H1 (cell line): ENCODE measurements at regions not wholly inside any gene's neighbourhood (a gene's known extent, or its start where the extent isn't known, plus 50 kb on each side); places are given as distances from the start of the nearest gene placed in this dataset.
"Not testable (repeated sequence)": the region's sequence is repeated elsewhere in the genome, so short reads cannot be mapped to it uniquely, and the experiment has no call there.

ENCODE experiments used
- CTCF ChIA-PET: fragments of 300-600 bp; sonication (Branson Sonifier 250); formaldehyde crosslinking; loops from one replicate; lab custom pipeline; 2021; ENCODE audit not compliant: partially characterized antibody; lab: Charles Lee
- POLR2A ChIA-PET: fragments of 300-600 bp; sonication (Branson Sonifier 250); formaldehyde crosslinking; loops from one replicate; lab custom pipeline; 2021; ENCODE audit warnings: inconsistent platforms; ENCODE audit not compliant: partially characterized antibody; lab: Charles Lee
- DNase-seq, 2 experiments: peaks; one replicate each; pipeline versions ENCODE4 v3.0.0 to v3.0.0-alpha.2; 2010 to 2022; ENCODE audit warnings: low spot score in 2 of 2, low read depth in 1 of 2, mixed read lengths in 1 of 2
- FAIRE-seq: peaks from 2 replicates; lab custom pipeline; 2011; peaks lifted over from hg19 to GRCh38; lab: Jason Lieb, UNC
- H2AFZ ChIP-seq: 2 replicates; pipeline ENCODE4 v1.8.1; 2012; ENCODE audit warnings: low read length, inconsistent platforms
- H2AK5ac ChIP-seq: 2 replicates; pipeline ENCODE4 v1.6.1; 2013; ENCODE audit warnings: low read depth, low read length
- H2BK120ac ChIP-seq: replicated peaks from 2 replicates; pipeline ENCODE3; 2013; ENCODE audit warnings: low read depth, low read length, inconsistent platforms
- H2BK12ac ChIP-seq: 2 replicates; pipeline ENCODE4 v1.6.1; 2013; ENCODE audit warnings: low read depth, low read length
- H2BK15ac ChIP-seq: 2 replicates; pipeline ENCODE4 v1.6.1; 2013; ENCODE audit warnings: low read length
- H2BK20ac ChIP-seq: 2 replicates; pipeline ENCODE4 v1.6.1; 2013; ENCODE audit warnings: low read length
- H2BK5ac ChIP-seq: 2 replicates; pipeline ENCODE4 v1.6.1; 2013; ENCODE audit warnings: low read depth, low read length
- H3K14ac ChIP-seq: 2 replicates; pipeline ENCODE4 v1.6.1; 2013; ENCODE audit warnings: inconsistent platforms; ENCODE audit not compliant: insufficient read length
- H3K18ac ChIP-seq: 2 replicates; pipeline ENCODE4 v1.6.1; 2013; ENCODE audit warnings: low read length; ENCODE audit errors: extremely low read depth
- H3K23ac ChIP-seq: 2 replicates; pipeline ENCODE4 v1.6.1; 2013; ENCODE audit warnings: inconsistent platforms; ENCODE audit not compliant: insufficient read length
- H3K23me2 ChIP-seq: 2 replicates; pipeline ENCODE4 v1.6.1; 2013; ENCODE audit warnings: low read depth, low read length
- H3K27ac ChIP-seq: 2 replicates; pipeline ENCODE4 v1.6.1; 2011; ENCODE audit warnings: low read depth, low read length, inconsistent platforms
- H3K27me3 ChIP-seq, 4 experiments: replicated peaks in 1 of 4; 1 replicate in 1 of 4; 2 replicates in 3 of 4; pipeline versions ENCODE4 v1.6.1 to v1.8.1; 2011 to 2013; ENCODE audit warnings: low read length in 3 of 4, mild to moderate bottlenecking in 3 of 4, inconsistent platforms in 2 of 4, mixed read lengths in 2 of 4, moderate library complexity in 1 of 4; ENCODE audit not compliant: control insufficient read depth in 3 of 4, insufficient read depth in 3 of 4; ENCODE audit errors: extremely low read depth in 1 of 4
- H3K36me3 ChIP-seq, 4 experiments: 2 replicates each; pipeline versions ENCODE4 v1.6.1 to v1.8.1; 2011 to 2013; ENCODE audit warnings: mild to moderate bottlenecking in 4 of 4, low read length in 3 of 4, moderate library complexity in 2 of 4, control low read depth in 1 of 4, inconsistent platforms in 1 of 4; ENCODE audit not compliant: insufficient read depth in 4 of 4, control insufficient read depth in 2 of 4
- H3K4ac ChIP-seq: replicated peaks from 2 replicates; pipeline ENCODE3; 2013; ENCODE audit warnings: low read length, low read depth, mixed read lengths, inconsistent platforms; ENCODE audit not compliant: insufficient read length
- H3K4me1 ChIP-seq, 4 experiments: replicated peaks in 1 of 4; 1 replicate in 1 of 4; 2 replicates in 3 of 4; pipeline versions ENCODE4 v1.6.1 to v1.8.1; 2011 to 2013; ENCODE audit warnings: low read length in 3 of 4, inconsistent platforms in 2 of 4, mixed read lengths in 1 of 4; ENCODE audit not compliant: insufficient read depth in 4 of 4, control insufficient read depth in 3 of 4
- H3K4me2 ChIP-seq, 2 experiments: 2 replicates each; pipeline versions ENCODE4 v1.6.1 to v1.8.1; 2011 to 2013; ENCODE audit warnings: low read depth in 2 of 2, low read length in 2 of 2, control low read depth in 1 of 2, inconsistent platforms in 1 of 2, mild to moderate bottlenecking in 1 of 2; ENCODE audit not compliant: insufficient read depth in 1 of 2
- H3K4me3 ChIP-seq, 4 experiments: fragments of 200-600, 300-600 bp in 1 of 4; sonication (generic), shearing (Covaris generic), sonication (Bioruptor Twin) in 1 of 4; 2 replicates each; pipeline versions ENCODE4 v1.5.1 to v1.8.1; 2011 to 2016; ENCODE audit warnings: low read length in 4 of 4, low read depth in 3 of 4, control low read depth in 2 of 4, inconsistent platforms in 2 of 4, mild to moderate bottlenecking in 2 of 4, mixed read lengths in 1 of 4, moderate library complexity in 1 of 4; ENCODE audit not compliant: insufficient read depth in 2 of 4; ENCODE audit errors: extremely low read depth in 1 of 4
- H3K56ac ChIP-seq: replicated peaks from 2 replicates; pipeline ENCODE3; 2013; ENCODE audit warnings: low read depth, mild to moderate bottlenecking, mixed read lengths, low read length, inconsistent platforms; ENCODE audit not compliant: insufficient read length
- H3K79me1 ChIP-seq: 2 replicates; pipeline ENCODE4 v1.6.1; 2013; ENCODE audit warnings: low read depth, low read length, control low read depth
- H3K79me2 ChIP-seq, 2 experiments: 2 replicates each; pipeline versions ENCODE4 v1.6.1 to v1.8.1; 2012 to 2013; ENCODE audit warnings: low read length in 2 of 2, mild to moderate bottlenecking in 2 of 2, inconsistent platforms in 1 of 2; ENCODE audit not compliant: insufficient read depth in 2 of 2, control insufficient read depth in 1 of 2
- H3K9ac ChIP-seq, 4 experiments: replicated peaks in 1 of 4; 1 replicate in 1 of 4; 2 replicates in 3 of 4; pipeline versions ENCODE4 v1.6.1 to v1.8.1; 2011 to 2013; ENCODE audit warnings: low read depth in 3 of 4, low read length in 3 of 4, control low read depth in 2 of 4, mild to moderate bottlenecking in 2 of 4, moderate library complexity in 2 of 4, inconsistent platforms in 1 of 4; ENCODE audit errors: extremely low read depth in 1 of 4
- H3K9me3 ChIP-seq, 2 experiments: 2 replicates each; pipeline versions ENCODE4 v1.6.1 to v1.8.1; 2012 to 2013; ENCODE audit warnings: mild to moderate bottlenecking in 2 of 2, moderate library complexity in 2 of 2, control low read depth in 1 of 2, inconsistent platforms in 1 of 2, low read depth in 1 of 2, low read length in 1 of 2, mixed read lengths in 1 of 2; ENCODE audit not compliant: insufficient read depth in 2 of 2
- H4K20me1 ChIP-seq, 2 experiments: replicated peaks in 1 of 2; 2 replicates each; pipeline versions ENCODE3 to v1.8.1; 2011 to 2013; ENCODE audit warnings: inconsistent platforms in 2 of 2, low read length in 2 of 2, mild to moderate bottlenecking in 1 of 2; ENCODE audit not compliant: insufficient read depth in 2 of 2, control insufficient read depth in 1 of 2
- H4K5ac ChIP-seq: 2 replicates; pipeline ENCODE4 v1.6.1; 2013; ENCODE audit warnings: low read length, low read depth, mixed read lengths, inconsistent platforms; ENCODE audit not compliant: insufficient read length
- H4K8ac ChIP-seq: 2 replicates; pipeline ENCODE4 v1.8.0; 2013; ENCODE audit warnings: mild to moderate bottlenecking, moderate library complexity, low read length, inconsistent platforms; ENCODE audit not compliant: insufficient read depth; ENCODE audit errors: extremely low read depth
- H4K91ac ChIP-seq: replicated peaks from 2 replicates; pipeline ENCODE3; 2013; ENCODE audit warnings: low read length, mixed read lengths, inconsistent platforms; ENCODE audit not compliant: insufficient read length
- WGBS, 2 experiments: shearing (Covaris generic) in 1 of 2; methylation state at CpG; one replicate each; pipeline versions ENCODE4 v1.1.6 to v1.1.7; 2013 to 2015; ENCODE audit warnings: low lambda C conversion rate in 2 of 2, mixed read lengths in 2 of 2, inconsistent platforms in 1 of 2, low coverage in 1 of 2, missing lambda C conversion rate in 1 of 2; ENCODE audit not compliant: insufficient replicate concordance in 2 of 2, insufficient coverage in 1 of 2, insufficient read length in 1 of 2; ENCODE audit errors: extremely low coverage in 1 of 2, missing lambda C conversion rate in 1 of 2; 5-methylcytosine and 5-hydroxymethylcytosine counted together

DNA sequence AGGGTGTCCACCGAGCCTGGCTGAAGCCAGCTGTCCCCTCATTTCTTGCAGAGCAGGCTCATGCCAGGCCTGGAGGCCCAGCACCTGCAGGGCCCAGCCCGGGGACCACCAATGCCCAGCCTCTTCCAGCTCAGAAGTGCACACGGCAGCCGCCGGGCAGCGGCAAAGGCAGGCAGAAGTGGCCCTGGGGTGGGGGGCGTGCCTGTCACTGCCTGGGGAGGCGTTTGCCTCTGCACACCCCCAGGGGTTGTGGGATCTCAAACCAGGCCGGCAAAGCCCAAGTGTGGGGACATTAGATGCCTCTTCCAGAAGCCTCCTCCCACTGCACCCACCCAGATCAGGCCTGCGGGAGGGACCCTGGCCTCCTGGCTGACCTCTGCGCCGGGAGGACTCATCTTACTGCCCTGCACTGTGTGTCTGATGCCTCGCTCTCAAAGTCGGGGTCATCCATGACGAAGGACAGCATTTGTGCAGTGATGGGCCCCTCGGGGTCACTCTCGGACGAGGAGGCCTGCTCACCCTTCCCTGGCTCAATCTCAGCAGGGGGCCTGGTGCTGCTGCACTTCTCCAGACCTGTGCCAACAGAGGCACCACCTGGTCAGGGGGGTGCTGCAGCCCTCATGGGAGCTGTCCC, 255.8 kb downstream of the ANKRD30B start:
- FAIRE-seq, CTCF ChIA-PET, H4K8ac ChIP-seq: not testable (repeated sequence)

More for the DNA sequence above, 255.8 kb downstream of the ANKRD30B start:
- H4K91ac ChIP-seq, H3K23ac ChIP-seq, H3K23me2 ChIP-seq, H3K18ac ChIP-seq, H3K4me1 ChIP-seq, H3K4me2 ChIP-seq, POLR2A ChIA-PET, H3K4ac ChIP-seq, H3K79me2 ChIP-seq, H2BK12ac ChIP-seq, H3K27ac ChIP-seq, H2AFZ ChIP-seq, H2AK5ac ChIP-seq, H4K20me1 ChIP-seq, H4K5ac ChIP-seq, DNase-seq, H2BK5ac ChIP-seq, H3K14ac ChIP-seq, H3K4me3 ChIP-seq, H2BK20ac ChIP-seq, H2BK120ac ChIP-seq, H2BK15ac ChIP-seq, H3K56ac ChIP-seq, H3K27me3 ChIP-seq, H3K36me3 ChIP-seq, H3K79me1 ChIP-seq, H3K9ac ChIP-seq: not testable (repeated sequence)
- peaks cover 22 to 86% of the 10 kb centered on the region in 2 experiments; a peak in 3 of 4 replicates for H3K9me3 ChIP-seq
- 88% methylated on average over 14 of the region's 18 CpGs; no CpG with 5 or more reads in 1 of the 2 experiments for WGBS, 2 experiments
